GM10248 (cell line): ENCODE measurements at regions not wholly inside any gene's neighbourhood (a gene's known extent, or its start where the extent isn't known, plus 50 kb on each side); places are given as distances from the start of the nearest gene placed in this dataset.

ENCODE experiments used
- CTCF ChIA-PET: fragments of 300-600 bp; sonication (Branson Sonifier 250); formaldehyde crosslinking; extraction: SDS; loops from one replicate; lab custom pipeline; 2021; ENCODE audit warnings: antibody characterized with exemption; lab: Yijun Ruan, JAX
- POLR2A ChIA-PET: fragments of 350-650 bp; sonication (Branson Sonifier 250); formaldehyde crosslinking; extraction: SDS; loops from one replicate; lab custom pipeline; 2020; ENCODE audit warnings: antibody characterized with exemption; lab: Yijun Ruan, JAX
- DNase-seq: peaks from one replicate; pipeline ENCODE4 v3.0.0; 2012; ENCODE audit errors: extremely low spot score
- TF ChIP-seq, protein P1 (sequence below): IDR thresholded peaks from 2 replicates; pipeline ENCODE4 v1.5.1; 2012; ENCODE audit warnings: mild to moderate bottlenecking, low read depth; ENCODE audit errors: extremely low read depth, missing control alignments, control extremely low read depth

DNA sequence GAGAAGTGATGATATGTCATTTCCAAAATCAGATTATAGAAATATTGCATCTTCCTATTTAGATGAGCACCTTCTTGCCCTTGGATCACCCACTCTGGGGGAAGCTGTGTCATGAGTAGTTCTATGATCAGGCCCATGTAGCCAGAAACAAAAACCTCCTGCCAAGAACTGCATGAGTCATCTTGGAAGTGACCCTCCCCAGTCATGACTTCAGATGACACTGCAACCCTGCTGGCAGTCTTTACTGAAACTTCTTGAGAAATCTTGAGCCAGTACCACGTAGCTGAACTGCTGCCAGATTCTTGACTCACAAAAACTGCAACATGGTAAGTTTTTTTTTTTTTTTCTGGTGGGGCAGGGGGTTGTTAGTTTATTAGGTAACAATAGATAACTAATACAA is 439.6 kb upstream of the PTGER4 start:
- TF ChIP-seq, protein P1, sequence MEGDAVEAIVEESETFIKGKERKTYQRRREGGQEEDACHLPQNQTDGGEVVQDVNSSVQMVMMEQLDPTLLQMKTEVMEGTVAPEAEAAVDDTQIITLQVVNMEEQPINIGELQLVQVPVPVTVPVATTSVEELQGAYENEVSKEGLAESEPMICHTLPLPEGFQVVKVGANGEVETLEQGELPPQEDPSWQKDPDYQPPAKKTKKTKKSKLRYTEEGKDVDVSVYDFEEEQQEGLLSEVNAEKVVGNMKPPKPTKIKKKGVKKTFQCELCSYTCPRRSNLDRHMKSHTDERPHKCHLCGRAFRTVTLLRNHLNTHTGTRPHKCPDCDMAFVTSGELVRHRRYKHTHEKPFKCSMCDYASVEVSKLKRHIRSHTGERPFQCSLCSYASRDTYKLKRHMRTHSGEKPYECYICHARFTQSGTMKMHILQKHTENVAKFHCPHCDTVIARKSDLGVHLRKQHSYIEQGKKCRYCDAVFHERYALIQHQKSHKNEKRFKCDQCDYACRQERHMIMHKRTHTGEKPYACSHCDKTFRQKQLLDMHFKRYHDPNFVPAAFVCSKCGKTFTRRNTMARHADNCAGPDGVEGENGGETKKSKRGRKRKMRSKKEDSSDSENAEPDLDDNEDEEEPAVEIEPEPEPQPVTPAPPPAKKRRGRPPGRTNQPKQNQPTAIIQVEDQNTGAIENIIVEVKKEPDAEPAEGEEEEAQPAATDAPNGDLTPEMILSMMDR, result no peak
- ChIA-PET POLR2A (no interaction called here), CTCF (no interaction called here)
- DNase-seq, result no peak

DNA sequence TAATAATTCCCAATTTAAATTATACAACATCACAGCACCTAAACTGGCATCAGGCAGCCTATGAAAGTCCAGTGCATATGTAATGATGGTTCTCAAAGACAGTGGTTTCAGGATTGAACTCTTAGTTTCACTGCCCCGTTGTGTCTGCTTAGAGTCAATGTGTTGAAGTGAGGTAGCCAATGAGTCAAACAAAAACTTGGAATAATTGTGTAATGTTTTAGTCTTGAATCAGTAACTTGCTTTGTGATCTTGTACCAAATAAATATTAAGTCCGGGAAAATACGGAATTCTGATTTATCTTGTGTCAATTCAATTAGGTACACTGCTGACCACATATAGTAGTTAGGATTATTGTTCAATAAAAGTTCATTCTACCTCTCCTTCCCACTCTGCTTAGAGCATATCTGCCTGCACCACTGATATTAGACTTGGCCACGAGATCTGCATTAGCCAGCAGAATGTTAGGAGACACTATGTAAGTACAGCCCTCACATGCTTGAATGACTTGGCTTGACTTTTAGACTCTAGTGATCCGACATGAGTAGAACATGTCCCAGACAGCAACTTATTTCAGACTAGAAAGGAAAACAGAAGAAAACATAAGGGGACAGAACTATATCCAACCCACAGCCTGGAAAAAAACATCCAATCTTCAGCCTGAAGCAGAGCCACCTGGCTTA is 441.5 kb upstream of the PTGER4 start:
- ChIA-PET POLR2A (no interaction called here), CTCF (no interaction called here)
- no peak for DNase-seq
- TF ChIP-seq, protein P1, result no peak

DNA sequence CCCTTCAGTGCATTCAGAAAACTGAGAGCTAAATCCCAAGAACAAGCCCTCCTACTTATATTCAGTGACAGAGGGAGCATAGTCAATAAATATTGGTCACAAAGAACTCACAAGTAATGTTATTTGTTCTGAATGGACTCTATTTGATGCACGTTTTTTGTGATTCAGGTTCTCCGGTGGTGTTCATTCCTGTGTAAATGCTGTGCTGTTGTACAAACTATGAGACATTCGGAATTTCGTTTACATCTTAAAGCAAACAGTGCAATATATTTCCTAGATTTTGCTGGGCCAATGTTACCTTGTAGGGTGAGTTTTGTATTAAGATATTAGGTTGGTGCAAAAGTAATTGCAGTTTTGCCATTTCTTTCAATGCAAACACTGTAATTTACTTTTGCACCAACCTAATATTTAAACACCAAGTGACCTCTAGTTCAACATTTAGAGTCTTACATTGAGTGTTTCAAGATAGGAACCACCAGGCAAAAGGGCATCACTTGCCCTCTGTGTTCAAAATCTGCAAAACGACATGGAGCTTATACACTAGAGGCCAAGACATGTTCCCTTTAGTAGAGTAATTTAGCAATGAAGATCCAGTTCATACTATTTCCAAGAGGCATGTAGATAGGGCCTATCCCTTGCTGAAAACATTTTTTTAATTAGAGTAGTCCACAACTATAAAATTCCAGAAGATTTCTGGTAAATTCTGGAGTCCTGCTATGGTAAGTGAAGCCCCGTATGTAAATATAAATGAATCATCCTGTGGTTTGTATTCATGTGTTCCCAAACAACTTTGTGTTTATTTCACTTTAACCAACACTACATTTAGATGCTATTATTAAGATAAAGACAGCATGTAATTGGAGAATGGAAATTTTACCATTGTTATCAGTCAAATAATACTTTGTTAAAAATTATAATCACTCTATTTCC is 444.0 kb upstream of the PTGER4 start:
- TF ChIP-seq, protein P1, result no peak
- POLR2A ChIA-PET, result no interaction called here
- DNase-seq, result no peak
- CTCF ChIA-PET, result interaction anchor here (1.1 to 1.4 kb wide), 2 partner anchors 14 to 34 kb away, joined by 3 read pairs; no protein-coding TSS in a partner anchor

DNA sequence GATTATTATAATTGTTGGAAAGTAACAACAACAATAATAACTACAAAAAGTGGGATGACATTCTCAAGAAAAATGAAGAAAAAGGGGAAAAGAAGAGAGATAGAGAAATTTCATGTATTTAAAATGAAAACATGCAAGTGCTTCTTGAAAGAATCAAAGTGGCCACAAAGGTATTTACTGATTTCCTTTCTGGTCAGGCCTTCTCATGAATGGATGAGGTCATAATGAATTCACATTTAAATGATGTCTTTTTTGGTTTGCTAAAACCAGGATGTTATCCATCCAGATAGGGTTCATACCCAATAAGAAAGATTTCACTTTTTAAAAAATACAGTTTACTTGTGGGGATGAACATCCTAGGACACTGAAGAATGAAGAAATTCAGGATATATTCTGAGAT is 446.4 kb upstream of the PTGER4 start:
- POLR2A ChIA-PET, result no interaction called here
- DNase-seq, result no peak
- TF ChIP-seq, protein P1, result no peak
- CTCF ChIA-PET, result no interaction called here

DNA sequence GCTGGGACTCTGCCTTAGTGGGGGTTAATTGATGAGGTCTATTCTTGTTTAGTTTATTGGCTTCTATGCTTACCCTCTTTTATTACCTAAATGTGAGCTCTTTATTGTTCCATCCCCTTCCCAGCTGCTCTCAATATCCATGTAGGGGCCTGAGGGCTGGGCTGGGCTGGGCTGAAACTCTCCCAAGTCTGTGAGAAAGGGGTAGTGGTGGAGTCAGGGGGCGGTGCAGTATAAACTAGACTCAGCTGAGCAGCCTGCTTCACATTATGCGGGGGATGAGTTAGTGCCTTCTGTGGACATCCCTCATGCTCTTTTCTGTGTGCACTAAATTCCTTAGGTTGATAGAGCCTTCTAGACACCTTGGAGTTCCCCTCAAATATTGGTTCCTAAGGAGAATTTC is 451.8 kb upstream of the PTGER4 start:
- ChIA-PET POLR2A (no interaction called here), CTCF (no interaction called here)
- no peak for DNase-seq
- TF ChIP-seq, protein P1, result no peak

DNA sequence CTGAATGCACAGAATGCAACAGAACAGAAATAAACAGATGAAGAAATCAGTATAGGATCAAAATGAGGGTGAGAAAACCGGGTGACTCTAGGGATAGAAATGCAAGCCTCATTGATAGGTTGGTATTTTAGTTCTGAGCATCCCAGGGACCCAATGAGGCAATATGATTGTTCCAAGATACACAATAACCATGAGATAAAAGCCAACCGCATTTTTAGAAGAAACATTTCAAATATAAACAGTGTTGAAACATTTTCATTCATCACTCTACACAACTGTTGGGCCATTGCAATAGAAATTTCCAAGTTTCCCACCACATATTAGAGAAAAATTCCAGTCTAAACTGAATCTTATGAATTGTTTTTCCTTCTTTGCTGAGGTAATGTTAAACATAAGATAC is 452.3 kb upstream of the PTGER4 start:
- ChIA-PET POLR2A (no interaction called here), CTCF (no interaction called here)
- DNase-seq, result no peak
- TF ChIP-seq, protein P1, result no peak
